ENCODE measurements at regions not wholly inside any gene's neighbourhood (a gene's known extent, or its start where the extent isn't known, plus 50 kb on each side); places are given as distances from the start of the nearest gene placed in this dataset.

DNA sequence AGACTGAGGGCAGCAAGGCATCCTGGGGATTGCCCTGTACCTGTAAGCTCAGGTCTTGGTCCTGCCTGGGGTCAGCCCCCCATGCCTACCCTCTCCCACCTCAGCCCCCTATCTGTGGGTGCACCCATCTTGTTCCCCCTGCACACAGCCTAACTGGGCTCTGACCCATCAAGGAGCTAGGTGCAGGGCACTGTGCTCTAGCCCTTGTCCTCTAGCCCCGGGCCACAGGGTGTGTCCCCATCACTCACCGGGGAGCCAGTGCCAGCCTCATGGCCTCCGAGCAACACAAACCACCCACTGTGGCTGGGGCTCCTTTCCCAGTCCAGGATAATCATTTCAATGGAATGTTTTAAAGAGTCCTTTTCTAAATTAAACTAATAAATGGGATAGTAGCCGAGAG lies 293.9 kb upstream of the PLET1 start:
- TF ChIP-seq, protein P1, sequence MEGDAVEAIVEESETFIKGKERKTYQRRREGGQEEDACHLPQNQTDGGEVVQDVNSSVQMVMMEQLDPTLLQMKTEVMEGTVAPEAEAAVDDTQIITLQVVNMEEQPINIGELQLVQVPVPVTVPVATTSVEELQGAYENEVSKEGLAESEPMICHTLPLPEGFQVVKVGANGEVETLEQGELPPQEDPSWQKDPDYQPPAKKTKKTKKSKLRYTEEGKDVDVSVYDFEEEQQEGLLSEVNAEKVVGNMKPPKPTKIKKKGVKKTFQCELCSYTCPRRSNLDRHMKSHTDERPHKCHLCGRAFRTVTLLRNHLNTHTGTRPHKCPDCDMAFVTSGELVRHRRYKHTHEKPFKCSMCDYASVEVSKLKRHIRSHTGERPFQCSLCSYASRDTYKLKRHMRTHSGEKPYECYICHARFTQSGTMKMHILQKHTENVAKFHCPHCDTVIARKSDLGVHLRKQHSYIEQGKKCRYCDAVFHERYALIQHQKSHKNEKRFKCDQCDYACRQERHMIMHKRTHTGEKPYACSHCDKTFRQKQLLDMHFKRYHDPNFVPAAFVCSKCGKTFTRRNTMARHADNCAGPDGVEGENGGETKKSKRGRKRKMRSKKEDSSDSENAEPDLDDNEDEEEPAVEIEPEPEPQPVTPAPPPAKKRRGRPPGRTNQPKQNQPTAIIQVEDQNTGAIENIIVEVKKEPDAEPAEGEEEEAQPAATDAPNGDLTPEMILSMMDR (IDR thresholded peaks at IDR 0.05; ENCODE audit: low read depth, low read length, missing input control): no peak
- no peak for TF ChIP-seq EGR1 (IDR thresholded peaks at IDR 0.05; ENCODE audit: low read depth in 2 of 2)
- TF ChIP-seq, protein P2, sequence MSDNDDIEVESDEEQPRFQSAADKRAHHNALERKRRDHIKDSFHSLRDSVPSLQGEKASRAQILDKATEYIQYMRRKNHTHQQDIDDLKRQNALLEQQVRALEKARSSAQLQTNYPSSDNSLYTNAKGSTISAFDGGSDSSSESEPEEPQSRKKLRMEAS (IDR thresholded peaks at IDR 0.05): no peak
- no peak for TF ChIP-seq YY1 (IDR thresholded peaks at IDR 0.05)
- TF ChIP-seq, protein P3, sequence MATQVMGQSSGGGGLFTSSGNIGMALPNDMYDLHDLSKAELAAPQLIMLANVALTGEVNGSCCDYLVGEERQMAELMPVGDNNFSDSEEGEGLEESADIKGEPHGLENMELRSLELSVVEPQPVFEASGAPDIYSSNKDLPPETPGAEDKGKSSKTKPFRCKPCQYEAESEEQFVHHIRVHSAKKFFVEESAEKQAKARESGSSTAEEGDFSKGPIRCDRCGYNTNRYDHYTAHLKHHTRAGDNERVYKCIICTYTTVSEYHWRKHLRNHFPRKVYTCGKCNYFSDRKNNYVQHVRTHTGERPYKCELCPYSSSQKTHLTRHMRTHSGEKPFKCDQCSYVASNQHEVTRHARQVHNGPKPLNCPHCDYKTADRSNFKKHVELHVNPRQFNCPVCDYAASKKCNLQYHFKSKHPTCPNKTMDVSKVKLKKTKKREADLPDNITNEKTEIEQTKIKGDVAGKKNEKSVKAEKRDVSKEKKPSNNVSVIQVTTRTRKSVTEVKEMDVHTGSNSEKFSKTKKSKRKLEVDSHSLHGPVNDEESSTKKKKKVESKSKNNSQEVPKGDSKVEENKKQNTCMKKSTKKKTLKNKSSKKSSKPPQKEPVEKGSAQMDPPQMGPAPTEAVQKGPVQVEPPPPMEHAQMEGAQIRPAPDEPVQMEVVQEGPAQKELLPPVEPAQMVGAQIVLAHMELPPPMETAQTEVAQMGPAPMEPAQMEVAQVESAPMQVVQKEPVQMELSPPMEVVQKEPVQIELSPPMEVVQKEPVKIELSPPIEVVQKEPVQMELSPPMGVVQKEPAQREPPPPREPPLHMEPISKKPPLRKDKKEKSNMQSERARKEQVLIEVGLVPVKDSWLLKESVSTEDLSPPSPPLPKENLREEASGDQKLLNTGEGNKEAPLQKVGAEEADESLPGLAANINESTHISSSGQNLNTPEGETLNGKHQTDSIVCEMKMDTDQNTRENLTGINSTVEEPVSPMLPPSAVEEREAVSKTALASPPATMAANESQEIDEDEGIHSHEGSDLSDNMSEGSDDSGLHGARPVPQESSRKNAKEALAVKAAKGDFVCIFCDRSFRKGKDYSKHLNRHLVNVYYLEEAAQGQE (IDR thresholded peaks at IDR 0.05): no peak
- no peak for TF ChIP-seq NR2F2 (IDR thresholded peaks at IDR 0.05)
- TF ChIP-seq JUND (IDR thresholded peaks at IDR 0.05): no peak
- TF ChIP-seq RAD21 (IDR thresholded peaks at IDR 0.05): no peak
- TF ChIP-seq SP1 (IDR thresholded peaks at IDR 0.05): no peak
- no peak for TF ChIP-seq TAF1 (conservative IDR thresholded peaks at IDR 0.05)

All from liver (tissue), 3 donors.